AG09319 (cell line): ENCODE measurements at regions not wholly inside any gene's neighbourhood (a gene's known extent, or its start where the extent isn't known, plus 50 kb on each side); places are given as distances from the start of the nearest gene placed in this dataset.

ENCODE experiments used
- DNase-seq: peaks from one replicate; pipeline ENCODE4 v3.0.0-alpha.2; 2010; ENCODE audit warnings: low read depth; ENCODE audit errors: extremely low read depth
- CTCF ChIP-seq: IDR thresholded peaks from 2 replicates; pipeline ENCODE4 v1.5.1; 2011; ENCODE audit warnings: low read depth, mild to moderate bottlenecking, inconsistent platforms, low read length, moderate library complexity

- no peak for TF ChIP-seq CTCF
- no peak for DNase-seq
These were observed 139.3 kb upstream of the CREB1 start for GRCh38 chr2:207390302-207391095.

- no peak for TF ChIP-seq CTCF
- DNase-seq: no peak
These were observed 135.5 kb upstream of the CREB1 start for GRCh38 chr2:207394203-207394781.

GRCh38 chr2:207394812-207395534 is 134.8 kb upstream of the CREB1 start:
- DNase-seq: peak; percentile 82
- TF ChIP-seq CTCF: no peak

GRCh38 chr2:207395535-207396251 is 134.1 kb upstream of the CREB1 start:
- TF ChIP-seq CTCF: no peak
- DNase-seq: no peak

GRCh38 chr2:207397917-207398655 is 131.7 kb upstream of the CREB1 start:
- TF ChIP-seq CTCF: no peak
- DNase-seq: no peak

GRCh38 chr2:207399301-207399700 is 130.5 kb upstream of the CREB1 start:
- TF ChIP-seq CTCF: no peak
- no peak for DNase-seq
